IMR-90 (cell line): ENCODE measurements at regions not wholly inside any gene's neighbourhood (a gene's known extent, or its start where the extent isn't known, plus 50 kb on each side); places are given as distances from the start of the nearest gene placed in this dataset.

Source experiments
- ATAC-seq: fragments of 200-7000 bp; cut with Tn5 transposase; 2 replicates; pipeline ENCODE4 v1.9.1; 2020; ENCODE audit warnings: low read depth, mild to moderate bottlenecking, moderate library complexity
- BruUV-seq: library from RNA; stranded (reverse); fragments of 400-500 nt; replicated peaks from 2 replicates; lab custom pipeline; 2021; lab: Mats Ljungman, UMichigan
- CTCF ChIA-PET: fragments of 300-600 bp; formaldehyde crosslinking; extraction: SDS; loops from one replicate; lab custom pipeline; 2021; ENCODE audit warnings: antibody characterized with exemption; lab: Yijun Ruan, JAX
- POLR2A ChIA-PET: fragments of 300-600 bp; sonication (Branson Sonifier 250); formaldehyde crosslinking; loops from one replicate; lab custom pipeline; 2022; ENCODE audit warnings: antibody characterized with exemption; ENCODE audit not compliant: unreplicated experiment; lab: Charles Lee
- DNase-seq: peaks from one replicate; pipeline ENCODE4 v3.0.0; 2013
- H2AFZ ChIP-seq: replicated peaks from 2 replicates; pipeline ENCODE3; 2013; ENCODE audit warnings: low read length, mild to moderate bottlenecking; ENCODE audit not compliant: poor library complexity
- H2AK5ac ChIP-seq: 2 replicates; pipeline ENCODE4 v1.6.1; 2013; ENCODE audit warnings: low read depth, low read length, inconsistent platforms
- H2AK9ac ChIP-seq: replicated peaks from 2 replicates; pipeline ENCODE3; 2013; ENCODE audit warnings: mild to moderate bottlenecking, low read depth, low read length, moderate library complexity; ENCODE audit not compliant: poor library complexity
- H2BK120ac ChIP-seq: 2 replicates; pipeline ENCODE4 v1.6.1; 2013; ENCODE audit warnings: low read depth, low read length, inconsistent platforms
- H2BK15ac ChIP-seq: 3 replicates; pipeline ENCODE4 v1.6.1; 2013; ENCODE audit warnings: low read depth, low read length, inconsistent platforms
- H2BK20ac ChIP-seq: 2 replicates; pipeline ENCODE4 v1.6.1; 2013; ENCODE audit warnings: low read depth, mild to moderate bottlenecking, inconsistent platforms, low read length, moderate library complexity
- H2BK5ac ChIP-seq: 2 replicates; pipeline ENCODE4 v1.6.1; 2013; ENCODE audit warnings: mild to moderate bottlenecking, low read depth, low read length, inconsistent platforms; ENCODE audit not compliant: poor library complexity, severe bottlenecking
- H3K14ac ChIP-seq: replicated peaks from 2 replicates; pipeline ENCODE4 v1.6.1; 2013; ENCODE audit warnings: low read depth, low read length, inconsistent platforms
- H3K18ac ChIP-seq: 2 replicates; pipeline ENCODE4 v1.6.1; 2013; ENCODE audit warnings: low read depth, low read length, control low read depth
- H3K23ac ChIP-seq: 2 replicates; pipeline ENCODE4 v1.6.1; 2013; ENCODE audit warnings: low read depth, low read length, inconsistent platforms
- H3K27ac ChIP-seq: 2 replicates; pipeline ENCODE4 v1.5.1; 2013; ENCODE audit warnings: mild to moderate bottlenecking, control low read depth, low read length; ENCODE audit not compliant: insufficient read depth
- H3K27me3 ChIP-seq: 2 replicates; pipeline ENCODE4 v1.6.1; 2013; ENCODE audit warnings: low read length; ENCODE audit not compliant: control insufficient read depth, insufficient read depth
- H3K36me3 ChIP-seq: 2 replicates; pipeline ENCODE4 v1.6.1; 2013; ENCODE audit warnings: low read length, mixed read lengths; ENCODE audit not compliant: control insufficient read depth, insufficient read depth
- H3K4ac ChIP-seq: 2 replicates; pipeline ENCODE4 v1.6.1; 2013; ENCODE audit warnings: low read depth, low read length, inconsistent platforms
- H3K4me1 ChIP-seq: 2 replicates; pipeline ENCODE4 v1.6.1; 2013; ENCODE audit warnings: low read length, mixed read lengths; ENCODE audit not compliant: control insufficient read depth, insufficient read depth
- H3K4me2 ChIP-seq: 2 replicates; pipeline ENCODE4 v1.6.1; 2013; ENCODE audit warnings: low read depth, mild to moderate bottlenecking, control low read depth, low read length, moderate library complexity
- H3K4me3 ChIP-seq: 2 replicates; pipeline ENCODE4 v1.5.1; 2013; ENCODE audit warnings: low read depth, mild to moderate bottlenecking, control low read depth, low read length, moderate library complexity; ENCODE audit not compliant: insufficient read depth
- H3K56ac ChIP-seq: 2 replicates; pipeline ENCODE4 v1.6.1; 2013; ENCODE audit warnings: low read length, inconsistent platforms; ENCODE audit not compliant: insufficient read depth; ENCODE audit errors: extremely low read depth
- H3K79me1 ChIP-seq, 2 experiments: 2 replicates each; pipeline ENCODE4 v1.6.1; 2013; ENCODE audit warnings: low read length in 2 of 2, inconsistent platforms in 1 of 2, low read depth in 1 of 2
- H3K9ac ChIP-seq: 2 replicates; pipeline ENCODE4 v1.6.1; 2013; ENCODE audit warnings: low read depth, low read length, control low read depth
- H3K9me1 ChIP-seq: 2 replicates; pipeline ENCODE4 v1.6.1; 2013; ENCODE audit warnings: low read length, inconsistent platforms; ENCODE audit not compliant: insufficient read depth
- H3K9me3 ChIP-seq: 2 replicates; pipeline ENCODE4 v1.6.1; 2013; ENCODE audit warnings: low read length; ENCODE audit not compliant: control insufficient read depth, insufficient read depth
- H4K20me1 ChIP-seq: 2 replicates; pipeline ENCODE4 v1.6.1; 2013; ENCODE audit warnings: low read length, inconsistent platforms; ENCODE audit not compliant: insufficient read depth
- H4K5ac ChIP-seq: 2 replicates; pipeline ENCODE4 v1.6.1; 2013; ENCODE audit warnings: mild to moderate bottlenecking, low read depth, low read length, control low read depth
- H4K8ac ChIP-seq, 2 experiments: 2 replicates each; pipeline ENCODE4 v1.6.1; 2013; ENCODE audit warnings: low read depth in 2 of 2, low read length in 2 of 2, control low read depth in 1 of 2, inconsistent platforms in 1 of 2
- H4K91ac ChIP-seq: 2 replicates; pipeline ENCODE4 v1.6.1; 2013; ENCODE audit warnings: low read depth, low read length, inconsistent platforms; ENCODE audit not compliant: insufficient read depth
- BHLHE40 ChIP-seq: fragments of 150-350 bp; IDR thresholded peaks from 2 replicates; pipeline ENCODE4 v1.6.1; 2016; ENCODE audit warnings: mild to moderate bottlenecking, low read depth, low read length
- CEBPB ChIP-seq: IDR thresholded peaks from 2 replicates; pipeline ENCODE4 v1.6.1; 2012; ENCODE audit warnings: low read depth, low read length, improper control_type of control experiment
- CHD1 ChIP-seq: IDR thresholded peaks from 2 replicates; pipeline ENCODE4 v1.6.1; 2012; ENCODE audit warnings: low read depth, low read length, improper control_type of control experiment
- CTCF ChIP-seq: conservative IDR thresholded peaks from 2 replicates; pipeline ENCODE4 v1.5.1; 2012; ENCODE audit warnings: mild to moderate bottlenecking, low read depth, low read length, improper control_type of control experiment
- ELK1 ChIP-seq: fragments of 150-350 bp; IDR thresholded peaks from 2 replicates; pipeline ENCODE4 v1.6.1; 2016; ENCODE audit warnings: low read depth, mild to moderate bottlenecking, low read length, moderate library complexity, borderline replicate concordance
- FOS ChIP-seq: fragments of 150-350 bp; IDR thresholded peaks from 2 replicates; pipeline ENCODE4 v1.6.1; 2016; ENCODE audit warnings: low read depth, low read length
- MAFK ChIP-seq: IDR thresholded peaks from 2 replicates; pipeline ENCODE4 v1.6.1; 2012; ENCODE audit warnings: low read depth, low read length, improper control_type of control experiment
- MAZ ChIP-seq: IDR thresholded peaks from 2 replicates; pipeline ENCODE4 v1.6.1; 2012; ENCODE audit warnings: low read depth, mild to moderate bottlenecking, low read length, improper control_type of control experiment, moderate library complexity, borderline replicate concordance
- NFE2L2 ChIP-seq: fragments of 150-350 bp; IDR thresholded peaks from 2 replicates; pipeline ENCODE4 v1.6.1; 2016; ENCODE audit warnings: low read depth, mild to moderate bottlenecking, low read length
- POLR2A ChIP-seq: IDR thresholded peaks from 2 replicates; pipeline ENCODE4 v1.6.1; 2012; ENCODE audit warnings: mild to moderate bottlenecking, low read depth, low read length
- RAD21 ChIP-seq: IDR thresholded peaks from 2 replicates; pipeline ENCODE4 v1.6.1; 2012; ENCODE audit warnings: low read length, improper control_type of control experiment
- RCOR1 ChIP-seq: IDR thresholded peaks from 2 replicates; pipeline ENCODE4 v1.6.1; 2012; ENCODE audit warnings: mild to moderate bottlenecking, low read length, improper control_type of control experiment; ENCODE audit not compliant: insufficient replicate concordance
- dilution Hi-C: fragments of 300-500 bp; cut with HindIII; formaldehyde crosslinking; loops from one replicate; pipeline ENCODE4 v1.14.3; 2018; ENCODE audit warnings: low sequenced_read_pairs; ENCODE audit not compliant: unreplicated experiment
- in situ Hi-C: fragments of 300-500 bp; cut with MboI; formaldehyde crosslinking; loops from 3 replicates; pipeline ENCODE4 v1.14.3; 2019; ENCODE audit warnings: low sequenced_read_pairs, inconsistent platforms, mixed read lengths
- intact Hi-C: fragments of 100-400 bp; cut with micrococcal nuclease; formaldehyde crosslinking; loops from 2 replicates; pipeline ENCODE4 v1.10.0; 2022

- no peaks in the 10 kb centered on the region for H3K79me1 ChIP-seq
- dilution Hi-C loops = no loop called here
- no peak overlapping the region for H4K91ac ChIP-seq
- intact Hi-C loops = no loop called here
- H2BK5ac ChIP-seq = no peak overlapping the region
- no peak overlapping the region for H2AFZ ChIP-seq
- no peak overlapping the region for H4K5ac ChIP-seq
- H3K9me3 ChIP-seq = no peaks in the 10 kb centered on the region
- no peak overlapping the region for H2AK5ac ChIP-seq
- POLR2A ChIA-PET = no interaction called here
- no peak overlapping the region for H3K27ac ChIP-seq
- in situ Hi-C loops = no loop called here
- H3K4me3 ChIP-seq = no peak overlapping the region
- H3K9ac ChIP-seq = no peak overlapping the region
- peaks cover 4% of the 10 kb centered on the region for H3K27me3 ChIP-seq
- BruUV-seq = no TSS peak
- no peak overlapping the region for H3K14ac ChIP-seq
- no peak overlapping the region for H2BK15ac ChIP-seq
- no peak overlapping the region for H3K4ac ChIP-seq
- H3K18ac ChIP-seq = no peak overlapping the region
- CTCF ChIA-PET = no interaction called here
- no peaks in the 10 kb centered on the region for H3K9me1 ChIP-seq
- no peak for TF ChIP-seq POLR2A
- TF ChIP-seq NFE2L2 = no peak
- TF ChIP-seq FOS = no peak
- no peak for TF ChIP-seq ELK1
- no peak for TF ChIP-seq MAZ
- no peak for TF ChIP-seq CTCF
- TF ChIP-seq CHD1 = no peak
- TF ChIP-seq RCOR1 = no peak
- no peak for TF ChIP-seq CEBPB
- TF ChIP-seq MAFK = no peak
- TF ChIP-seq BHLHE40 = no peak
- no peak for TF ChIP-seq RAD21
- H3K36me3 ChIP-seq = no peaks in the 10 kb centered on the region
- H3K4me2 ChIP-seq = no peak overlapping the region
- no peak overlapping the region for H2BK120ac ChIP-seq
- no peak overlapping the region for H2AK9ac ChIP-seq
- ATAC-seq (no peak), DNase-seq (no peak)
- no peak overlapping the region for H2BK20ac ChIP-seq
- no peak overlapping the region for H3K23ac ChIP-seq
- no peak overlapping the region for H4K8ac ChIP-seq
- H4K20me1 ChIP-seq = no peaks in the 10 kb centered on the region
- H3K4me1 ChIP-seq = no peaks in the 10 kb centered on the region
- H3K56ac ChIP-seq = no peak overlapping the region
Observed at GRCh38 chr17:13917634-13918033, 151.7 kb upstream of the COX10 start.
